ENCODE measurements at regions not wholly inside any gene's neighbourhood (a gene's known extent, or its start where the extent isn't known, plus 50 kb on each side); places are given as distances from the start of the nearest gene placed in this dataset.

DNA sequence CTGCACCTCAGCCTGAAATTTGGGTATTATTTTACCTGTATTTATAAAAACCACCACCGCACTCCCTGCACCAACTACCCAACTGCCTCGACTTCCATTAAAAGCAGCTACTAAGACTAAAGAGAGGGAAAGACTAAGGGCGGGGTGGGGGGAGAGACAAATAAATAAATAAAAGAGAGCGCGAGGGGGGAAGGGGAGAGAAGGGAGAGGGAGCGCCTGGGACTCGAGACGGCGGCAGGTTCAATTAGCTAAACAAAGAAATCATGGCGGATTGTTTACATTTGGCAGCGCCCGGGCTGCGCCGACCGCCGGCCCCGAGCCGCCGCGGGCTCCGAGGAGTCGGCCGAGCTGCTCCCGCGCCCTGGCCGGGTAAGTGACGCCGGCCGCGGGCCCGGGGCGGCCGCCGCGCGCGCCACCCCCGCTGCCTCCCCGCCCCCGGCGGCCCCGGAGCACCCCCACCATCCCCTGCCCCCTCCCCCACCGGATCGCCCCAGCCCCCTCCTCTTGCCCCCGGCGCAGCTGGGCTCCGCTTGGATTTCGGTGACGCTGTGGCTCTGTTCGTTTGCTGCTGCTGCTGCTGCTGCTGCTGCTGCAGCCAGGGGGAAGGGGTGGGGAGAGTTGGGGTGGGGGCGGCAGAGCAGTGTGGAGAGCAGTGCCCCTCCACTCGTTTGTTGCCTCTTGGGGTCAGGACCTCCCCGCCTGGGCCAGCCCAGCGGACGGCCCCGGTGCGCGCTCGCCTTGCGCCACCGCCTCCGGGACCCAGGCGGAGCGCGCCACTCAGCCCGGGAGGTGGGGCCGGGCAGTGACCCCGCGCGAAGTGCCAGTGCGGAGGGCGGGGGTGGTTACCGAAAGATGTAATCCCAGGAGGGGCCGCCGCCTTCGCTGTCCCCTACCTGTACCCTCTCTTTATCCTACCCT lies 187.2 kb upstream of the FANCL start:
- Histone ChIP-seq H3K4ac (ENCODE audit: low read depth, low read length) (peak overlapping the region; percentile 96), H3K79me2 (ENCODE audit: control insufficient read depth, insufficient read depth, low read length) (no peaks in the 10 kb centered on the region), H3K79me1 (ENCODE audit: low read length) (no peaks in the 10 kb centered on the region), H2BK15ac (replicated peaks; ENCODE audit: low read depth) (no peak overlapping the region), H3K18ac (ENCODE audit: low read length) (peak overlapping the region; percentile 82), H4K8ac (ENCODE audit: low read depth, low read length) (no peak overlapping the region), H3K27me3 (ENCODE audit: insufficient read depth, low read length, poor library complexity) (no peaks in the 10 kb centered on the region), H3K4me3 (ENCODE audit: low read length) (peak overlapping the region; percentile 57), H3K4me1 (ENCODE audit: control insufficient read depth, low read depth, low read length) (peaks cover 12% of the 10 kb centered on the region), H2AK5ac (ENCODE audit: low read length) (peak overlapping the region; percentile 4), H3K56ac (ENCODE audit: low read length) (peak overlapping the region; percentile 93), H4K5ac (ENCODE audit: low read length) (no peak overlapping the region), H3K9ac (ENCODE audit: low read length) (peak overlapping the region; percentile 96), H2BK5ac (ENCODE audit: low read length) (peak overlapping the region; percentile 85), H2BK120ac (ENCODE audit: low read depth, low read length) (peak overlapping the region; percentile 93), H3K36me3 (ENCODE audit: control insufficient read depth, insufficient read depth, low read length) (no peaks in the 10 kb centered on the region), H3K23ac (ENCODE audit: low read length) (no peak overlapping the region), H3K27ac (ENCODE audit: low read depth, low read length) (peak overlapping the region; percentile 96), H3K4me2 (ENCODE audit: low read length) (peak overlapping the region; percentile 83)
- WGBS (ENCODE audit: extremely low coverage, insufficient coverage, low lambda C conversion rate) = no CpG with 5 or more reads among the region's 76 CpGs
- DNase-seq = peak; percentile 89

- Histone ChIP-seq H4K8ac (ENCODE audit: low read depth, low read length) (peak overlapping the region; percentile 57), H2BK15ac (replicated peaks; ENCODE audit: low read depth) (no peak overlapping the region), H3K27me3 (ENCODE audit: insufficient read depth, low read length, poor library complexity) (no peaks in the 10 kb centered on the region), H2AK5ac (ENCODE audit: low read length) (peak overlapping the region; percentile 4), H3K56ac (ENCODE audit: low read length) (peak overlapping the region; percentile 93), H2BK5ac (ENCODE audit: low read length) (peak overlapping the region; percentile 33), H3K4ac (ENCODE audit: low read depth, low read length) (peak overlapping the region; percentile 96), H3K4me3 (ENCODE audit: low read length) (peak overlapping the region; percentile 52), H3K79me1 (ENCODE audit: low read length) (no peaks in the 10 kb centered on the region), H3K27ac (ENCODE audit: low read depth, low read length) (peak overlapping the region; percentile 96), H3K4me1 (ENCODE audit: control insufficient read depth, low read depth, low read length) (peaks cover 10% of the 10 kb centered on the region), H3K23ac (ENCODE audit: low read length) (peak overlapping the region; percentile 73), H3K79me2 (ENCODE audit: control insufficient read depth, insufficient read depth, low read length) (no peaks in the 10 kb centered on the region), H3K9ac (ENCODE audit: low read length) (peak overlapping the region; percentile 96), H3K36me3 (ENCODE audit: control insufficient read depth, insufficient read depth, low read length) (no peaks in the 10 kb centered on the region), H3K4me2 (ENCODE audit: low read length) (peak overlapping the region; percentile 38), H4K5ac (ENCODE audit: low read length) (peak overlapping the region; percentile 47), H2BK120ac (ENCODE audit: low read depth, low read length) (peak overlapping the region; percentile 93), H3K18ac (ENCODE audit: low read length) (peak overlapping the region; percentile 82)
- WGBS (ENCODE audit: extremely low coverage, insufficient coverage, low lambda C conversion rate) = no CpG with 5 or more reads among the region's 28 CpGs
- peak; percentile 78 for DNase-seq
Measured at GRCh38 chr2:58427572-58428095, 186.5 kb upstream of the FANCL start.

GRCh38 chr2:58425368-58425767 lies 184.2 kb upstream of the FANCL start:
- Histone ChIP-seq H3K27ac (ENCODE audit: low read depth, low read length) (no peak overlapping the region), H3K18ac (ENCODE audit: low read length) (no peak overlapping the region), H2BK5ac (ENCODE audit: low read length) (no peak overlapping the region), H2AK5ac (ENCODE audit: low read length) (no peak overlapping the region), H2BK15ac (replicated peaks; ENCODE audit: low read depth) (no peak overlapping the region), H3K4ac (ENCODE audit: low read depth, low read length) (no peak overlapping the region), H3K4me3 (ENCODE audit: low read length) (no peak overlapping the region), H3K56ac (ENCODE audit: low read length) (no peak overlapping the region), H3K79me2 (ENCODE audit: control insufficient read depth, insufficient read depth, low read length) (no peaks in the 10 kb centered on the region), H3K9ac (ENCODE audit: low read length) (no peak overlapping the region), H4K5ac (ENCODE audit: low read length) (no peak overlapping the region), H3K79me1 (ENCODE audit: low read length) (no peaks in the 10 kb centered on the region), H4K8ac (ENCODE audit: low read depth, low read length) (no peak overlapping the region), H3K23ac (ENCODE audit: low read length) (no peak overlapping the region), H2BK120ac (ENCODE audit: low read depth, low read length) (no peak overlapping the region), H3K4me1 (ENCODE audit: control insufficient read depth, low read depth, low read length) (peaks cover 6% of the 10 kb centered on the region), H3K36me3 (ENCODE audit: control insufficient read depth, insufficient read depth, low read length) (no peaks in the 10 kb centered on the region), H3K27me3 (ENCODE audit: insufficient read depth, low read length, poor library complexity) (no peaks in the 10 kb centered on the region), H3K4me2 (ENCODE audit: low read length) (no peak overlapping the region)
- DNase-seq = no peak
- no CpG with 5 or more reads among the region's 1 CpG for WGBS (ENCODE audit: extremely low coverage, insufficient coverage, low lambda C conversion rate)

DNA sequence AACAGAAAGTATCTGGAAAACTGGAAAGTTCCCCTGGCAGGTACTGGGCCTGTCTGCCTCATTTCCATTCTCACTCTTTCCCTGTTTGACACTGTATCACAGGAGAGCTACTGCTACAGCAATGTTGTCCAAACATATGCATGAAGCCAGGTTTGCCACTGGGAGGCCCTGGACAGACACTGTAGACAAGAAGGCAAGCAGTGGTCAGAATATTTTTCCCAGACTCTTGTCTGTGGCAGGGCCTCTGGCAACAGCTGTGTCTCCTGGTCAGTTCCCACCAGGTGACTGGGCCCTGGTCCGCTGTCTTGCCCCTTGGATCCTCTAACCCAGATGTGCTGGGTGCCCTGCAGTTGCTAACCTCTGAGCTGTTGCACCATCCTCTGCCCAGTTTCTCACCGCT lies 178.9 kb upstream of the FANCL start:
- Histone ChIP-seq H2BK120ac (ENCODE audit: low read depth, low read length) (no peak overlapping the region), H3K27me3 (ENCODE audit: insufficient read depth, low read length, poor library complexity) (no peaks in the 10 kb centered on the region), H3K23ac (ENCODE audit: low read length) (no peak overlapping the region), H3K4ac (ENCODE audit: low read depth, low read length) (no peak overlapping the region), H3K36me3 (ENCODE audit: control insufficient read depth, insufficient read depth, low read length) (no peaks in the 10 kb centered on the region), H4K5ac (ENCODE audit: low read length) (no peak overlapping the region), H3K4me2 (ENCODE audit: low read length) (no peak overlapping the region), H3K18ac (ENCODE audit: low read length) (no peak overlapping the region), H4K8ac (ENCODE audit: low read depth, low read length) (no peak overlapping the region), H3K56ac (ENCODE audit: low read length) (no peak overlapping the region), H3K79me2 (ENCODE audit: control insufficient read depth, insufficient read depth, low read length) (no peaks in the 10 kb centered on the region), H2BK15ac (replicated peaks; ENCODE audit: low read depth) (no peak overlapping the region), H2AK5ac (ENCODE audit: low read length) (no peak overlapping the region), H3K27ac (ENCODE audit: low read depth, low read length) (no peak overlapping the region), H3K9ac (ENCODE audit: low read length) (no peak overlapping the region), H3K4me1 (ENCODE audit: control insufficient read depth, low read depth, low read length) (no peaks in the 10 kb centered on the region), H3K4me3 (ENCODE audit: low read length) (no peak overlapping the region), H2BK5ac (ENCODE audit: low read length) (no peak overlapping the region), H3K79me1 (ENCODE audit: low read length) (no peaks in the 10 kb centered on the region)
- DNase-seq = no peak
- WGBS (ENCODE audit: extremely low coverage, insufficient coverage, low lambda C conversion rate) = no CpG with 5 or more reads among the region's 2 CpGs

- Histone ChIP-seq H3K4me2 (ENCODE audit: low read length) (no peak overlapping the region), H3K79me2 (ENCODE audit: control insufficient read depth, insufficient read depth, low read length) (no peaks in the 10 kb centered on the region), H2BK5ac (ENCODE audit: low read length) (no peak overlapping the region), H3K27ac (ENCODE audit: low read depth, low read length) (no peak overlapping the region), H3K18ac (ENCODE audit: low read length) (no peak overlapping the region), H3K36me3 (ENCODE audit: control insufficient read depth, insufficient read depth, low read length) (no peaks in the 10 kb centered on the region), H3K4ac (ENCODE audit: low read depth, low read length) (no peak overlapping the region), H3K27me3 (ENCODE audit: insufficient read depth, low read length, poor library complexity) (no peaks in the 10 kb centered on the region), H2BK15ac (replicated peaks; ENCODE audit: low read depth) (no peak overlapping the region), H3K79me1 (ENCODE audit: low read length) (no peaks in the 10 kb centered on the region), H3K56ac (ENCODE audit: low read length) (no peak overlapping the region), H3K9ac (ENCODE audit: low read length) (no peak overlapping the region), H2AK5ac (ENCODE audit: low read length) (no peak overlapping the region), H2BK120ac (ENCODE audit: low read depth, low read length) (no peak overlapping the region), H3K23ac (ENCODE audit: low read length) (no peak overlapping the region), H4K8ac (ENCODE audit: low read depth, low read length) (no peak overlapping the region), H4K5ac (ENCODE audit: low read length) (no peak overlapping the region), H3K4me1 (ENCODE audit: control insufficient read depth, low read depth, low read length) (no peaks in the 10 kb centered on the region), H3K4me3 (ENCODE audit: low read length) (no peak overlapping the region)
- no peak for DNase-seq
- WGBS (ENCODE audit: extremely low coverage, insufficient coverage, low lambda C conversion rate) = no CpG with 5 or more reads among the region's 3 CpGs
Measured at GRCh38 chr2:58416696-58417095, 175.6 kb upstream of the FANCL start.

Data from mesendoderm (in vitro differentiated cells).